ENCODE measurements at regions not wholly inside any gene's neighbourhood (a gene's known extent, or its start where the extent isn't known, plus 50 kb on each side); places are given as distances from the start of the nearest gene placed in this dataset.
"Not testable (repeated sequence)": the region's sequence is repeated elsewhere in the genome, so short reads cannot be mapped to it uniquely, and the experiment has no call there.

DNA sequence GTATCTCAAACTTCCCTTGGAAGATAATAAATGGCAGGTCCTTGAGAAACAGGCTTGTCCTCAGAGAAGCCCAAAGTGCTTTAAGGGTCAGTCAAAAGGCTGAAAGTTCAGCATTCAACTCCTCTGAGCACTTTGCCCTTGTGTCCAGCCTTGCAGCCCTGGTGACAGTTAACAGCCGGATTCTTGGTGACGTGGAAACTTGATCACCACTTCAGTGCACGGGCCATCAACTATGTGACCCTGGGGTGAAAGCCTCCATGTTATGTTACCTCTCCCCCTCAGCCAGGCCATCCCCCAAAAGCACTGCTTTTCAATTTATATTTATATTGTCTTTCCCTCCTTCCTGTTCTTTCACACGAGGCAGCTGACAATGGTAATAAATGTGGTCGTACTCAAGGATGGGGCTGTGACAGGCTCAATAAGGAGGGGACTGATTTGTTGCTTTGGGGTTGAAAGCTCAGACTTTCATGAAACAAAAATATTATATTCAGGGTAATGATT, 164.0 kb upstream of the NRP1 start:
- no peak for DNase-seq (ENCODE audit: low spot score)

GRCh38 chr10:33497338-33497737, 162.9 kb upstream of the NRP1 start:
- DNase-seq (ENCODE audit: low spot score): no peak

DNA sequence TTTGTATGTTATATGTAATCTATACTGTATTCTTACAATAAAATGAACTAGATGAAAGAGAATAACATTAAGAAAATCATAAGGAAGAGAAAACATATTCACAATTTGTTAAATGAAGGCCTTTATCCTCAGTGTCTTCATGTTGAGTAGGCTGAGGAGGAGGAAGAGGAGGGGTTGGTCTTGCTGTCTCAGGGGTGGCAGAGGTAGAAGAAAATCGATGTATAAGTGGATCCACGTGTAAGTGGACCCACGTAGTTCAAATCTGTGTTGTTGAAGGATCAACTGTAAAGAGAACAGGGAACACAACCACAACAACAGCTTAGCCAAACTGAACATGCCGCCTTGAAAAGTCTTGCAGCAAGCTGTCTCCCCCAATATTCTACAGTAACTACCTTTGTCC, 161.6 kb upstream of the NRP1 start:
- DNase-seq (ENCODE audit: low spot score): no peak

DNA sequence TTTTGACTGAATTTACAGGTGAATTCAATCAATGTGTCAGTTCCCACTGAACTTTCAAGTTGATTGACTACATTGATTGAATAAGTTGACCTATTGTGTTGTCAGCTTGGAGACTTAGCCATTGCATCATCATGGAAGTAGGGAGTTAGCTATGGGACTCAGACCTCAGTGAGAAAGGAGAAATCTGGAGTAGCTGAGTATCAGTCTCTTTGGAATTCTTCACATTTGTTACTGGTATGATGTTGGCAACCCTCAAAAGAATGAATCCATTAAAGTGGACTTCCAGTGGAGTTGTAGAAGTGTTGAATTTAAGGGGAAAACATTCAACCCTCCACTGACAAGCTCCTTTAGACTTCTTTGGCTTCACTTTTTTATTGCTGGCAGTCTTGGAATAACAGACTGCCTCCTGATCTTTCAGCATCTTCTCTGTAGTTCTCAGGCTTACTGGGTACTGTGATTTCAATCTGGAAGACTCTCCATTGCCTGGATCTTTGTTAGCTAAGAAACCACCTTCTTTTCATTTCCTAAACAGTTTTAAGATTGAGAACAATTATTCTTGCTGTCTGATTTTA, 160.3 kb upstream of the NRP1 start:
- no peak for DNase-seq (ENCODE audit: low spot score)

- no peak for DNase-seq (ENCODE audit: low spot score)
These were observed 159.5 kb upstream of the NRP1 start for GRCh38 chr10:33493978-33494377.

DNA sequence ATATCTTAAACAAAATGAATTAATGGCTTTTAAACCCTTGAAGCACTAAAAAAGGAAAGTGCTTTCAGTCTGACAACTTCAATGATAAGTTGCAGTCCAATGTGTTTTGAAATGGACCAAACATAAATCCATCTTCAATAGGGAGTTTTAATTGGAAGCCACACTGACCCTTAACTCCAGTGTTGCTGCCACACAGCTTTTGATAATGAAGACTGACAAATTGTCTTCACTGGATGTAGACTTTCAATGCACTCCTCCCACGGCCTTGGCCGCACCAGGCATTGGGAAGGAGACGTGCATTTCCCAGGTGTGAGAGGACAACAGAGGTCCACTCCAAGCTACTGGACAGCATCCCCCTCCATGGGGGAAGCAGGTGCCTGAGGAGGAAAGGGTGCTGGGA, 159.0 kb upstream of the NRP1 start:
- no peak for DNase-seq (ENCODE audit: low spot score)

DNA sequence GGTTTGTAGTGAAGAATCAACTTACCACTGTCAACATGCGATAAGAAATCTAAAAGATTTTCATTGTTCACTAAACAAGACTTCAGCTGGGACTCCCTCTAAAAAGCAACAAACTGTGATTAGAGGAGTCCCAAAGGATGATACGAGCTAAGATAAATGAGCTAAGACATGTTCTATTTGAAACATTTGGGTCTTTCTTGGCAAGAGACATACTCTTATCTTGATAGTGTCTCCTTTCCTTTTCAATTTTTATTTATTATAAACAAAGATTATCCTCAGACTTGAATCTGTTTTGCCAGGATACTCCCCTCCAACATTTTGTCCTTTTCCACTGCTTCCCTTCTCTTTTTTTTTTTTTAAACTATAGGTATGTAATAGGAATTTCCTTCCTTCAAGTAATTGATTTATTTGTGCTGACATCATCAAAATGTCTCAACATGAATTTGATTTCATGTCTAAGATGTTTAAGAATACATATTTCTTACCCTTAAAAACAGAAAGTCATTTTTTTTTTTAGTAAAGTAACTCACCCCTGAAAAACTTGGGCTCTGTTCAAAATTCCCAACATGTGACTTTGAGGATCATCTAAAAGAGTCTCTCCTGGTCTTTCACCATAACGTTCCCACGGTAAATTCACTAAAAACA, 158.4 kb upstream of the NRP1 start:
- DNase-seq (ENCODE audit: low spot score): no peak

DNA sequence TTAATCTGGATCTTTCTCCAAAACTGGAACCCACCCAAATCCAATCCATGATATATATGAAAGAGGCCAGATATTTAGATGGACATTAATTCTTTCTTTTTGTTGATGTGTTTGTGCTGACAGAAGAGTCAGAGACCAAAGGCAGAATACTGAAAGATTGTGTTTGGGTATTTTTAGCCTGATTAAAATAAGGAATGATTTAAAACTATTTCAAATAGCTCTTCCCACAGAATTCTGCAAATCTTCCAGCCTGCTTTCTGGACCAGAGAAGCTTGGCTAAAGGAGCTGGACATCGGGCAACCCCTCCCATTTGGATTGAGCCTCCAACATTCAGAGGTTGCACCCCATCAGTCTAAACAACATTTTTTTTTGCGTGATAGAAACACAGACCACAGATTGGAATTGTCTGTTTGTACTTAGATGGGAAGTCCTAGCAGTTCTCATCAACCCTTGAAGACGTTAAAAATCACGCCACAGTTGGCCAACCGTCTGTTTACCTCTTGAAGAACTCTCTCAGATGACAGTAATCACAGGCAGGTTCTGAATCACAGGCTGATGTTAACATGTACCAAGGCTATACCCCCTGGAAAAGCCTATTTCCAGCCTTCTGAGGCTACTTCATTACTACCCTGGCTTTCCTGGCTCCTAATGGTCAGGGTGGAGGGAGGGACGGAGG, 155.2 kb upstream of the NRP1 start:
- DNase-seq (ENCODE audit: low spot score): no peak

GRCh38 chr10:33487014-33487776, 152.7 kb upstream of the NRP1 start:
- DNase-seq (ENCODE audit: low spot score): peak; percentile 33

DNA sequence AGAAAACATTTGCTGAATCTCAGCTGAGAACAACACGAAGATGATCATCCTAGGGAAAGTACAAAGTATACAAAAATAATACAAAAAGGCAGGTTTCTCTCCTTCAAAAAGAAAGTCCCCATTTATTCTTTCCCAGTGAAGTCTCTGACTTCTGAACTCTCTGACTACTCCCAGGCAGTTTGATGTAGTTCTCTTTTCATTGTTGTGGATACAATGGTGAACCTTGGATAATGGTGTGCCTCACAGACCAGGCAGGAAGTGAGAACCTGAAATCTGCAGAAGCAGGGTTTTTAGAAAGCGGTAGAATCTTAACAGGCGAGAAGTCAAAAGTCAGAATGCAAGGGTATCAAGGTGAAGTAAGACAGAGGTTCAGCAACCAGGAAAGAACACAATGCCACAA, 150.8 kb upstream of the NRP1 start:
- DNase-seq (ENCODE audit: low spot score): no peak

- peak; percentile 38 for DNase-seq (ENCODE audit: low spot score)
These were observed 150.3 kb upstream of the NRP1 start for GRCh38 chr10:33484787-33485186.

DNA sequence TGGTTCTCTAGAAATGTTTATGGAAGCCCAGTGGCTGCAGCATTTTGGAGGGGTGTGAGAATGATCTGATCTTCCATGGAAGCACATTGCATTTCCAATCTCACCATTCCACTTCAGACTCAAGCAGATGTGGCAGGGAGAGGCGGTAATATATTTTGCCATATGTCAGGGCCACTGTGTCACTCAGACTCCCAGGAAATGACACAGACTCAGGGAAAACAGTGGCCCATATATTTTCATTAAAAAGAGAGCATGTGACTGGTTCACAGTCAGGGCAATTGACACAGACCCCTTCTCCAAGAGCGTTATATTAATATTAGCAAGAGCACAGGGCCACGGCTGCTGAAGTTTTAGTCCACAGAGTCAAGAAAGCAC, 149.3 kb upstream of the NRP1 start:
- no peak for DNase-seq (ENCODE audit: low spot score)

DNA sequence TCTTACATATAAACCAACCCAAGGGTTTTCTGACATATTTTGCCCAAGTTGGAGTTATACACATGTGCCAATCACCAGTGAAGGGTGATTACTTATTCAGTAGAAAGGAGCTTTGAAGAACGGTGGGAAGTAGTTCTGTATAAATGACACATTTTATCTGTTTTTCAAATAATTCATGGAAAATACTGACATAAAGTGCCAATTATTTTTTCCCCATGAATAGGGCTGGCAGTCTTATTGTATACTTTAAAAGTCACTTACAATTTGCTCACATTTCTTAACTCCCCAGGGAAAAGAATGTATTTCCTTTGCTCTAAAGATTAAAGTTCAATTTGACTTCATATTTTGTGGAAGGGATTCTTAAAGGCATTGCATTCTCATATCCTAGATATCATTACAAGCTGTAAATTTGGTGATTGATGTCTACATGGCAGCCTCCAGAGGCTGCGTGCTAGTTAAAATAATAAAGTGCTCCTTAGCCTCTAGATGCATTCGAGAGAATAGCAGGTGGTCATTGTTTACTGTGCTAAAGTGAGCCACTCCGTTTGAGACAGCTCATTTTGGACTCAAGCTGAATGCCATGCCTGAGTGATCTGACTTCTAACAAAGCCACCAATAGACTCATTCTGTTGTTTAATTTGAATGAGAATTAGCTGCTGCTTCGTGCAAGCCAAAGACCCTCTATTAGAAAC, 148.8 kb upstream of the NRP1 start:
- DNase-seq (ENCODE audit: low spot score): no peak

GRCh38 chr10:33482486-33482885, 148.0 kb upstream of the NRP1 start:
- DNase-seq (ENCODE audit: low spot score): no peak

DNA sequence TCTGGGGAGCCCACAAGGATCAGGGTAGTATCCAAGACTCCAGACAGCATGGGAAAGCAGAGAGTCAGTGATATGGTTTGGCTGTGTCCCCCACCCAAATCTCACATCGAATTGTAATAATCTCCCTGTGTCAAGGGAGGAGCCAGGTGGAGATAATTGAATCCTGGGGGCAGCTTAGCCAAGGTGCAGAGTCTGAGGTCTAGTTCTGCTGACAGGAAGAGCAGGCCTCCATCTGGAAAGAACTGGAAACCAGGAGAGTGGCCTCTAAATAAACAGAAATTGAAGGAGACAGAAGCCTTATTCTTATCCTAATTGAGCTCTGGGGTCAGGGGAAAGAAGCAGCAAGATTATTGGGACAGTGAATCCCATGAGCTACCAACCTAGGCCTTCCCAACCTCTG, 146.7 kb upstream of the NRP1 start:
- DNase-seq (ENCODE audit: low spot score): no peak

GRCh38 chr10:33480417-33480816, 145.9 kb upstream of the NRP1 start:
- not testable (repeated sequence) for DNase-seq (ENCODE audit: low spot score)

GRCh38 chr10:33478675-33479125, 144.2 kb upstream of the NRP1 start:
- DNase-seq (ENCODE audit: low spot score): no peak

DNA sequence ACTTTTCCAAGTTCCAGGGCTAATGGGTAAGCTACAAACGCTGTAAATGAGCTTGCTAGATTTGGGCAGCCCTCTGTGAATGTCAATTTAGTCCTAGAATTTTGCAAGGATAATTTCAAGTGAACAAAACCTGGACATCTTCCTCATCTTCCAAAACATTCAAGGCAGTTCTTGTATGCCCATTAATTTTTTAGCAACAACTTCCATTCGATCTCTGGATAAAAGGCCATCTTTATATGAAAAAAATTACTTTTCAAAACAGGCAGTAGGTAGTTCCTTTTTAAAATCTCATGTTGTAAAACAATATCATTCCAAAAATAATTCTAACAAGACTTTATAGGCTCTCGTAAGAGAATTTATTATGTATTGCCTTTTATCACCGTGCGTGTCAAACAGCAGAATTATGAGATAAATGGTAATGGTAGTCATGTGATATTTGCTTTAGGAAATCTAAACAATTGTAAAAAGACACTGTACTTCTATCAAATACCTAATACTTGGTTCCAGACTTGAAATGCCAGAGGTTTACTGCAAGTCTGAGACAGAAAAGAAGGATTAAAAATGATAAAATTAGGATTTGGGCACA, 143.7 kb upstream of the NRP1 start:
- DNase-seq (ENCODE audit: low spot score): no peak

DNA sequence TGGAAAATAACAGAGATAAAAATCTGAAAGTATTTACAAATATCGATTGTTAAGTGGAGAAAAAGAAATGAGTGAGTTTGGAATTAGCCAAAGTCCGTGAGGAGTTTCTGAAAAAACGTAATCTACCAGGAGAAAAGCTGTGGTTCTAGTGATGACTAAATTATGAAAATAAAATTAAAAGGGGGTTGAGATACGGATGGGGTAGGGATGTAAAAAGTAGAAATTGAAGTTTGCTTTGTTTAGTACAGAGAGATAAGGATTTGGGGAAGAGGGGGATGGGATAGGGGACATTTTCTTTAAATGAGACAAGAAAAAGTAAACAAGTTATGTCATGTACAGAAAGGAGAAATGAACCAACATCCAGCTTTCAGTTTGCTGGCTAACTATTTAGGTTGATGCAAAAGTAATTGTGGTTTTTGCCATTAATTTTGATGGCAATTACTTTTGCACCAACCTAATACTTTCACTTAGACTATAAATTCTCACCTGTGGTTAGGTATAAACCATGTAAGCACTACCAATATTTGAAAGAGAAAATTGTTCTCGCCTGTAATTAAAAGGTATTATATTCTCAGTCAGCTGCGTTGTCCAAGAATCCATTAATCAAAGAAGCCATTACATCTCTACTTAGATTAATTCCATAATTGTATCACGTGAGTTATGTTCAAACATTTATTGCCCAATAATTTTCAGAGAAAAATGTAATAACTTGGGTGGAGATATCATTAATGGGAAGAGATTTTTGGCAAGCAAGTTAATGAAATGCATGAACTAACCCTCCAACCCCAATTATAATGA, 143.0 kb upstream of the NRP1 start:
- DNase-seq (ENCODE audit: low spot score): no peak

GRCh38 chr10:33476757-33477273, 142.3 kb upstream of the NRP1 start:
- DNase-seq (ENCODE audit: low spot score): no peak

DNA sequence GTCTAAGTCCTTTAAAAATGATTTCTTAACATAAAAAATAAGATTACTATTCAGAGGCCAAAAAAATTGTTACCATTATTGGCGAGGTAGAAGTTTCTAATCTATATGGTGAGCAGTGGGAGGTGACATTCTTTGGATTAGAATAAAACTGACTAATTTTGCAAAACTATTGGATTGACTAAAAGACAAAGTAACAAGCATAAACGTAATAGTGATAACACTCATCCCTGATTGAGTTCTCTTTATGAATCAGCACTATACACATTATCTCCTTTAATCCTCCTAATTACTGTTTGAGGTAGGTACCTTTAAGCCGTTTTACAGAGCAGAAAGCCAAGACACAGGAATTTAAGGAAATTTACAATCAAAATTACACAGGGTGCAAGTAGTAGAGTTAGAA, 139.2 kb upstream of the NRP1 start:
- DNase-seq (ENCODE audit: low spot score): no peak

All from AG08395 (cell line).